ENCODE measurements at regions not wholly inside any gene's neighbourhood (a gene's known extent, or its start where the extent isn't known, plus 50 kb on each side); places are given as distances from the start of the nearest gene placed in this dataset.

- POLR2A ChIA-PET (ENCODE audit: low non-redundant PET): no interaction called here
- CTCF ChIA-PET: no interaction called here
- TF ChIP-seq EZH2 (IDR thresholded peaks at IDR 0.05; ENCODE audit: borderline replicate concordance, low read depth, low read length, poor library complexity, severe bottlenecking): no peak
- TF ChIP-seq, protein P1, sequence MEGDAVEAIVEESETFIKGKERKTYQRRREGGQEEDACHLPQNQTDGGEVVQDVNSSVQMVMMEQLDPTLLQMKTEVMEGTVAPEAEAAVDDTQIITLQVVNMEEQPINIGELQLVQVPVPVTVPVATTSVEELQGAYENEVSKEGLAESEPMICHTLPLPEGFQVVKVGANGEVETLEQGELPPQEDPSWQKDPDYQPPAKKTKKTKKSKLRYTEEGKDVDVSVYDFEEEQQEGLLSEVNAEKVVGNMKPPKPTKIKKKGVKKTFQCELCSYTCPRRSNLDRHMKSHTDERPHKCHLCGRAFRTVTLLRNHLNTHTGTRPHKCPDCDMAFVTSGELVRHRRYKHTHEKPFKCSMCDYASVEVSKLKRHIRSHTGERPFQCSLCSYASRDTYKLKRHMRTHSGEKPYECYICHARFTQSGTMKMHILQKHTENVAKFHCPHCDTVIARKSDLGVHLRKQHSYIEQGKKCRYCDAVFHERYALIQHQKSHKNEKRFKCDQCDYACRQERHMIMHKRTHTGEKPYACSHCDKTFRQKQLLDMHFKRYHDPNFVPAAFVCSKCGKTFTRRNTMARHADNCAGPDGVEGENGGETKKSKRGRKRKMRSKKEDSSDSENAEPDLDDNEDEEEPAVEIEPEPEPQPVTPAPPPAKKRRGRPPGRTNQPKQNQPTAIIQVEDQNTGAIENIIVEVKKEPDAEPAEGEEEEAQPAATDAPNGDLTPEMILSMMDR (conservative IDR thresholded peaks at IDR 0.05; ENCODE audit: low read depth, low read length): no peak
- H3K27me3 ChIP-seq (replicated peaks; ENCODE audit: insufficient read depth, low read depth, low read length, poor library complexity): peaks cover 18% of the 10 kb centered on the region
- no TSS peak for BruUV-seq (replicated peaks)
- no peaks in the 10 kb centered on the region for H3K9me3 ChIP-seq (ENCODE audit: low read depth, low read length, poor library complexity, severe bottlenecking)
- no peak overlapping the region for H3K27ac ChIP-seq (ENCODE audit: low read depth, low read length, poor library complexity, severe bottlenecking)
- intact Hi-C loops (cut with micrococcal nuclease; ENCODE audit: unreplicated experiment): no loop called here
- H3K4me3 ChIP-seq (ENCODE audit: low read depth, low read length, poor library complexity, severe bottlenecking): no peak overlapping the region
- no peak for DNase-seq (ENCODE audit: low spot score)
- H3K36me3 ChIP-seq (ENCODE audit: insufficient read depth, low read length, poor library complexity, severe bottlenecking): no peaks in the 10 kb centered on the region
- H3K4me1 ChIP-seq (ENCODE audit: insufficient read depth, low read length, poor library complexity, severe bottlenecking): no peaks in the 10 kb centered on the region
These were observed 133.3 kb downstream of the BOD1 start for GRCh38 chr5:173483160-173483559.

- CTCF ChIA-PET: no interaction called here
- BruUV-seq (replicated peaks): no TSS peak
- Histone ChIP-seq H3K9me3 (ENCODE audit: low read depth, low read length, poor library complexity, severe bottlenecking) (no peaks in the 10 kb centered on the region), H3K36me3 (ENCODE audit: insufficient read depth, low read length, poor library complexity, severe bottlenecking) (no peaks in the 10 kb centered on the region), H3K4me3 (ENCODE audit: low read depth, low read length, poor library complexity, severe bottlenecking) (no peak overlapping the region), H3K27me3 (replicated peaks; ENCODE audit: insufficient read depth, low read depth, low read length, poor library complexity) (peaks cover 18% of the 10 kb centered on the region), H3K27ac (ENCODE audit: low read depth, low read length, poor library complexity, severe bottlenecking) (no peak overlapping the region), H3K4me1 (ENCODE audit: insufficient read depth, low read length, poor library complexity, severe bottlenecking) (no peaks in the 10 kb centered on the region)
- no peak for TF ChIP-seq EZH2 (IDR thresholded peaks at IDR 0.05; ENCODE audit: borderline replicate concordance, low read depth, low read length, poor library complexity, severe bottlenecking)
- TF ChIP-seq, protein P1 (conservative IDR thresholded peaks at IDR 0.05; ENCODE audit: low read depth, low read length): no peak
- no peak for DNase-seq (ENCODE audit: low spot score)
- POLR2A ChIA-PET (ENCODE audit: low non-redundant PET): no interaction called here
- intact Hi-C loops (cut with micrococcal nuclease; ENCODE audit: unreplicated experiment): no loop called here
These were observed 134.6 kb downstream of the BOD1 start for GRCh38 chr5:173481821-173482220.

DNA sequence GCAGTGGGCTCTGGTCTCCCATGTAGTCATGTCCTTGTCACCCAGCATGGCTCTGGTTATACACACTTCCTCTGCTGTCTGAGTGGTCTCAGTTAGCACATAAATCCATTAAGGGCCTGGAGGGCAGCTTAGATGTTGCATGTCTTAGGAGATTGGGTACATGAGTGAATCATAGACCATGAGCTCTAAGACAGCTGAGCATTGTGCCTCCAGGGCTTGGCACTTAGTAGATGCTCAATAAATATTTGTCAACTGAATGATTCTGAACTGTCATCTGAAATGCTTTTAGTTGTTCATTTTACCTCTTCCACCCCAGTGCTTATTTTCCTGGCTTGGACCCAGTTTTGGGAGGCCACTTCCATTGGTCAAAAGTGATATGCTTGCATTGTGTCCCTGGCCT lies 135.6 kb downstream of the BOD1 start:
- Histone ChIP-seq H3K27me3 (replicated peaks; ENCODE audit: insufficient read depth, low read depth, low read length, poor library complexity) (peaks cover 18% of the 10 kb centered on the region), H3K27ac (ENCODE audit: low read depth, low read length, poor library complexity, severe bottlenecking) (no peak overlapping the region), H3K4me3 (ENCODE audit: low read depth, low read length, poor library complexity, severe bottlenecking) (no peak overlapping the region), H3K4me1 (ENCODE audit: insufficient read depth, low read length, poor library complexity, severe bottlenecking) (no peaks in the 10 kb centered on the region), H3K9me3 (ENCODE audit: low read depth, low read length, poor library complexity, severe bottlenecking) (no peaks in the 10 kb centered on the region), H3K36me3 (ENCODE audit: insufficient read depth, low read length, poor library complexity, severe bottlenecking) (no peaks in the 10 kb centered on the region)
- no TSS peak for BruUV-seq (replicated peaks)
- ChIA-PET CTCF (no interaction called here), POLR2A (ENCODE audit: low non-redundant PET) (no interaction called here)
- intact Hi-C loops (cut with micrococcal nuclease; ENCODE audit: unreplicated experiment): no loop called here
- no peak for TF ChIP-seq EZH2 (IDR thresholded peaks at IDR 0.05; ENCODE audit: borderline replicate concordance, low read depth, low read length, poor library complexity, severe bottlenecking)
- TF ChIP-seq, protein P1 (conservative IDR thresholded peaks at IDR 0.05; ENCODE audit: low read depth, low read length): no peak
- no peak for DNase-seq (ENCODE audit: low spot score)
